K562 (cell line): ENCODE measurements at regions not wholly inside any gene's neighbourhood (a gene's known extent, or its start where the extent isn't known, plus 50 kb on each side); places are given as distances from the start of the nearest gene placed in this dataset.

ENCODE experiments used
- ATAC-seq: fragments of 200-7000 bp; cut with Tn5 transposase; 3 replicates; pipeline ENCODE4 v1.9.1; 2020; ENCODE audit warnings: moderate library complexity
- BruUV-seq: library from RNA; stranded (reverse); fragments of 400-500 nt; replicated peaks from 2 replicates; lab custom pipeline; 2021; lab: Mats Ljungman, UMichigan
- CTCF ChIA-PET: fragments of 300-600 bp; formaldehyde crosslinking; extraction: SDS; loops from one replicate; lab custom pipeline; 2021; ENCODE audit warnings: low intra/inter-chr PET ratio; lab: Yijun Ruan, JAX
- POLR2A ChIA-PET: fragments of 300-600, 350-650 bp; sonication (Branson Sonifier 250); formaldehyde crosslinking; extraction: SDS; loops from one replicate; lab custom pipeline; 2021; ENCODE audit warnings: antibody characterized with exemption, inconsistent platforms; lab: Yijun Ruan, JAX
- DNase-seq, 4 experiments: peaks; one replicate each; pipeline versions ENCODE4 v3.0.0 to v3.0.0-alpha.2; 2011 to 2018; ENCODE audit warnings: low spot score in 3 of 4, mixed read lengths in 3 of 4; ENCODE audit errors: extremely low read depth in 1 of 4
- FAIRE-seq: peaks from 2 replicates; lab custom pipeline; 2011; peaks lifted over from hg19 to GRCh38; lab: Jason Lieb, UNC
- H2AFZ ChIP-seq: 2 replicates; pipeline ENCODE4 v1.6.0; 2011; ENCODE audit warnings: low read depth, low read length, control low read depth, inconsistent platforms
- H3K27ac ChIP-seq: fragments of 200-600 bp; 3 replicates; pipeline ENCODE4 v1.8.0; 2011; ENCODE audit warnings: low read depth, mild to moderate bottlenecking, control low read depth, inconsistent platforms, low read length, moderate library complexity, mixed read lengths; ENCODE audit errors: extremely low read depth
- H3K27me3 ChIP-seq, 2 experiments: fragments of 300-600 bp in 1 of 2; 2 replicates in 1 of 2; 3 replicates in 1 of 2; pipeline versions ENCODE4 v1.6.0 to v1.8.0; 2011; ENCODE audit warnings: inconsistent platforms in 2 of 2, low read length in 2 of 2, mild to moderate bottlenecking in 1 of 2, mixed read lengths in 1 of 2, moderate library complexity in 1 of 2; ENCODE audit not compliant: control insufficient read depth in 2 of 2, insufficient read depth in 2 of 2
- H3K36me3 ChIP-seq: fragments of 300-600 bp; 3 replicates; pipeline ENCODE4 v1.8.0; 2011; ENCODE audit warnings: mild to moderate bottlenecking, low read length, inconsistent platforms; ENCODE audit not compliant: control insufficient read depth, insufficient read depth
- H3K4me1 ChIP-seq, 2 experiments: fragments of 200-600 bp in 1 of 2; replicated peaks in 1 of 2; 2 replicates in 1 of 2; 3 replicates in 1 of 2; pipeline versions ENCODE4 v1.5.1 to v1.8.0; 2011; ENCODE audit warnings: inconsistent platforms in 2 of 2, low read length in 2 of 2, mild to moderate bottlenecking in 1 of 2, mixed read lengths in 1 of 2, moderate library complexity in 1 of 2; ENCODE audit not compliant: control insufficient read depth in 2 of 2, insufficient read depth in 2 of 2
- H3K4me2 ChIP-seq: 2 replicates; pipeline ENCODE4 v1.6.1; 2011; ENCODE audit warnings: low read length, control low read depth, inconsistent platforms, mixed read lengths; ENCODE audit not compliant: insufficient read depth
- H3K4me3 ChIP-seq: fragments of 200-600 bp; sonication (generic), shearing (Covaris generic); 2 replicates; pipeline ENCODE4 v1.5.1; 2016; ENCODE audit warnings: control low read depth, inconsistent platforms
- H3K79me2 ChIP-seq: fragments of 200-600 bp; 3 replicates; pipeline ENCODE4 v1.8.0; 2011; ENCODE audit warnings: low read length, inconsistent platforms; ENCODE audit not compliant: control insufficient read depth, insufficient read depth
- H3K9ac ChIP-seq, 2 experiments: 2 replicates each; pipeline versions ENCODE4 v1.6.0 to v1.6.1; 2011; ENCODE audit warnings: low read depth in 2 of 2, low read length in 2 of 2, control low read depth in 1 of 2, inconsistent platforms in 1 of 2, mild to moderate bottlenecking in 1 of 2, mixed read lengths in 1 of 2; ENCODE audit not compliant: insufficient read depth in 1 of 2
- H3K9me1 ChIP-seq: one replicate; pipeline ENCODE4 v1.6.0; 2011; ENCODE audit warnings: inconsistent platforms, mild to moderate bottlenecking, low read length, moderate library complexity; ENCODE audit not compliant: control insufficient read depth, insufficient read depth
- H3K9me3 ChIP-seq: replicated peaks from 2 replicates; pipeline ENCODE4 v1.5.1; 2011; ENCODE audit warnings: low read depth, low read length, inconsistent platforms; ENCODE audit not compliant: control insufficient read depth, insufficient read depth
- H4K20me1 ChIP-seq: replicated peaks from 2 replicates; pipeline ENCODE4 v1.6.1; 2011; ENCODE audit warnings: low read length, inconsistent platforms, mixed read lengths; ENCODE audit not compliant: control insufficient read depth, insufficient read depth
- BCL6 ChIP-seq: fragments of 250-450 bp; sonication (Bioruptor Pico); IDR thresholded peaks from 2 replicates; pipeline ENCODE4 v1.4.0; 2020
- PATZ1 ChIP-seq: fragments of 250-450 bp; sonication (Bioruptor Pico); IDR thresholded peaks from 2 replicates; pipeline ENCODE4 v1.5.0; 2020; ENCODE audit warnings: mild to moderate bottlenecking, borderline replicate concordance
- SMARCC2 ChIP-seq: fragments of 450-650 bp; IDR thresholded peaks from 2 replicates; pipeline ENCODE4 v1.6.1; 2017; ENCODE audit warnings: antibody characterized with exemption, moderate library complexity, mild to moderate bottlenecking, low read depth
- TBP ChIP-seq: optimal IDR thresholded peaks from 2 replicates; pipeline ENCODE3; 2011; ENCODE audit warnings: low read depth, low read length, improper control_type of control experiment
- TFE3 ChIP-seq: fragments of 450-650 bp; formaldehyde crosslinking; IDR thresholded peaks from 2 replicates; pipeline ENCODE4 v1.4.0; 2020; ENCODE audit warnings: mild to moderate bottlenecking, mixed read lengths
- THAP7 ChIP-seq: fragments of 250-450 bp; sonication (Bioruptor Pico); IDR thresholded peaks from 2 replicates; pipeline ENCODE4 v1.5.0; 2021
- ZFP1 ChIP-seq: fragments of 450-650 bp; formaldehyde crosslinking; IDR thresholded peaks from 2 replicates; pipeline ENCODE4 v1.4.0; 2020; ENCODE audit warnings: mild to moderate bottlenecking, mixed read lengths
- ZNF263 ChIP-seq: sonication (generic); formaldehyde crosslinking; IDR thresholded peaks from 2 replicates; pipeline ENCODE4 v1.8.0; 2022; ENCODE audit warnings: mild to moderate bottlenecking, missing genetic modification reagents, borderline replicate concordance
- ZNF512 ChIP-seq: IDR thresholded peaks from 2 replicates; pipeline ENCODE4 v1.6.1; 2016; ENCODE audit warnings: missing genetic modification characterization, missing compliant biosample characterization
- ZNF586 ChIP-seq: fragments of 450-650 bp; formaldehyde crosslinking; conservative IDR thresholded peaks from 2 replicates; pipeline ENCODE4 v1.4.0; 2020; ENCODE audit warnings: mild to moderate bottlenecking, moderate library complexity
- WGBS: fragments of 100-300 bp; shearing (Covaris generic); methylation state at CpG from one replicate; pipeline ENCODE4 v1.1.6; 2016; ENCODE audit warnings: low coverage, mixed read lengths; ENCODE audit not compliant: insufficient coverage; ENCODE audit errors: missing lambda C conversion rate; 5-methylcytosine and 5-hydroxymethylcytosine counted together
- in situ Hi-C: fragments of 300-500 bp; cut with MboI; formaldehyde crosslinking; loops from 4 replicates; pipeline ENCODE4 v1.15.0; 2018; ENCODE audit warnings: inconsistent platforms, mixed read lengths
- intact Hi-C: fragments of 100-400 bp; cut with micrococcal nuclease; formaldehyde crosslinking; loops from 2 replicates; pipeline ENCODE4 v1.14.2; 2022

GRCh38 chrX:21167011-21167410, 207.2 kb upstream of the CNKSR2 start:
- no peaks in the 10 kb centered on the region for H3K9me1 ChIP-seq
- H2AFZ ChIP-seq = no peak overlapping the region
- H3K4me3 ChIP-seq = no peak overlapping the region
- no peak overlapping the region for H3K4me2 ChIP-seq
- ATAC-seq = no peak
- 0% methylated on average over 2 of the region's 2 CpGs for WGBS
- no peak for TF ChIP-seq ZNF263 (CRISPR knock-in tag)
- TF ChIP-seq SMARCC2 = no peak
- TF ChIP-seq, all 486 proteins: peak for 0
- Histone ChIP-seq H3K9me3 (no peaks in the 10 kb centered on the region), H3K27ac (no peak overlapping the region), H3K36me3 (no peaks in the 10 kb centered on the region), H3K9ac (no peak overlapping the region), H4K20me1 (no peaks in the 10 kb centered on the region), H3K27me3 (no peaks in the 10 kb centered on the region), H3K79me2 (no peaks in the 10 kb centered on the region), H3K4me1 (no peaks in the 10 kb centered on the region)
- FAIRE-seq (no peak), DNase-seq (no peak)
- intact Hi-C loops (no loop called here), in situ Hi-C loops (no loop called here)
- CTCF ChIA-PET = no interaction called here
- POLR2A ChIA-PET = no interaction called here
- BruUV-seq = no TSS peak

GRCh38 chrX:21167494-21167893, 206.7 kb upstream of the CNKSR2 start:
- POLR2A ChIA-PET = no interaction called here
- TF ChIP-seq ZNF586 (no peak), THAP7 (CRISPR knock-in tag) (no peak), TFE3 (CRISPR knock-in tag) (no peak), ZNF512 (tag) (no peak), BCL6 (CRISPR knock-in tag) (no peak), ZFP1 (no peak), TBP (no peak), PATZ1 (CRISPR knock-in tag) (no peak)
- H3K4me1 ChIP-seq = no peaks in the 10 kb centered on the region
- H3K27ac ChIP-seq = no peak overlapping the region
- H3K9me1 ChIP-seq = no peaks in the 10 kb centered on the region
- H3K36me3 ChIP-seq = no peaks in the 10 kb centered on the region
- no TSS peak for BruUV-seq
- H3K27me3 ChIP-seq = no peaks in the 10 kb centered on the region
- intact Hi-C loops (no loop called here), in situ Hi-C loops (no loop called here)
- no peaks in the 10 kb centered on the region for H3K79me2 ChIP-seq
- H3K4me2 ChIP-seq = no peak overlapping the region
- WGBS = 0% methylated on average over 1 of the region's 1 CpG
- no peak overlapping the region for H3K4me3 ChIP-seq
- FAIRE-seq = no peak
- no peak for ATAC-seq
- CTCF ChIA-PET = no interaction called here
- no peak overlapping the region for H3K9ac ChIP-seq
- H3K9me3 ChIP-seq = no peaks in the 10 kb centered on the region
- H2AFZ ChIP-seq = no peak overlapping the region
- H4K20me1 ChIP-seq = no peaks in the 10 kb centered on the region
- no peak for DNase-seq
